SK-N-SH (cell line): ENCODE measurements at regions not wholly inside any gene's neighbourhood (a gene's known extent, or its start where the extent isn't known, plus 50 kb on each side); places are given as distances from the start of the nearest gene placed in this dataset.

Experiments
- CTCF ChIA-PET: fragments of 300-600, 350-600 bp; formaldehyde crosslinking; extraction: SDS; loops from one replicate; lab custom pipeline; 2021; lab: Yijun Ruan, JAX
- POLR2A ChIA-PET: fragments of 350-600 bp; sonication (Branson Sonifier 250); formaldehyde crosslinking; extraction: SDS; loops from one replicate; lab custom pipeline; 2020; ENCODE audit warnings: antibody characterized with exemption, inconsistent platforms; lab: Yijun Ruan, JAX
- DNase-seq: peaks from one replicate; pipeline ENCODE4 v3.0.0; 2012
- H2AFZ ChIP-seq: fragments of 200-600 bp; sonication (generic); 2 replicates; pipeline ENCODE4 v1.8.1; 2016; ENCODE audit warnings: antibody characterized with exemption, mild to moderate bottlenecking, low read depth
- H3F3A ChIP-seq: fragments of 200-600 bp; sonication (generic); replicated peaks from 2 replicates; pipeline ENCODE3; 2016; ENCODE audit warnings: antibody characterized with exemption, mild to moderate bottlenecking; ENCODE audit not compliant: insufficient read depth
- H3K27ac ChIP-seq, 2 experiments: fragments of 200-500 bp in 1 of 2; fragments of 200-600 bp in 1 of 2; sonication (Bioruptor generic) in 1 of 2; sonication (generic), shearing (Covaris generic) in 1 of 2; 2 replicates each; pipeline versions ENCODE4 v1.5.1 to v1.6.1; 2014 to 2016; ENCODE audit warnings: low read depth in 2 of 2, inconsistent platforms in 1 of 2, low read length in 1 of 2, mild to moderate bottlenecking in 1 of 2, mixed read lengths in 1 of 2
- H3K27me3 ChIP-seq: fragments of 200-600 bp; sonication (generic), shearing (Covaris generic); 2 replicates; pipeline ENCODE4 v1.6.1; 2016; ENCODE audit warnings: mixed run types; ENCODE audit not compliant: insufficient read depth
- H3K36me3 ChIP-seq, 2 experiments: fragments of 200-500 bp in 1 of 2; fragments of 200-600 bp in 1 of 2; sonication (Bioruptor generic) in 1 of 2; sonication (generic) in 1 of 2; replicated peaks in 1 of 2; 2 replicates each; pipeline versions ENCODE3 to v1.5.1; 2014 to 2016; ENCODE audit warnings: low read length in 1 of 2, mild to moderate bottlenecking in 1 of 2; ENCODE audit not compliant: insufficient read depth in 2 of 2, control insufficient read depth in 1 of 2
- H3K4me1 ChIP-seq, 2 experiments: fragments of 200-500 bp in 1 of 2; fragments of 200-600 bp in 1 of 2; sonication (Bioruptor generic) in 1 of 2; sonication (generic), shearing (Covaris generic) in 1 of 2; 2 replicates each; pipeline versions ENCODE4 v1.5.1 to v1.6.1; 2014 to 2016; ENCODE audit warnings: low read depth in 1 of 2, low read length in 1 of 2, mixed run types in 1 of 2; ENCODE audit not compliant: insufficient read depth in 2 of 2, control insufficient read depth in 1 of 2
- H3K4me2 ChIP-seq: fragments of 200-600 bp; sonication (generic), shearing (Covaris generic); 2 replicates; pipeline ENCODE4 v1.6.1; 2017; ENCODE audit warnings: mixed run types
- H3K4me3 ChIP-seq, 2 experiments: fragments of 200-500 bp in 1 of 2; fragments of 200-600 bp in 1 of 2; sonication (Bioruptor generic) in 1 of 2; sonication (generic), shearing (Covaris generic) in 1 of 2; 2 replicates each; pipeline versions ENCODE4 v1.5.1 to v1.8.1; 2014 to 2016; ENCODE audit warnings: low read depth in 2 of 2, inconsistent platforms in 1 of 2, low read length in 1 of 2, mild to moderate bottlenecking in 1 of 2, mixed read lengths in 1 of 2, moderate library complexity in 1 of 2
- H3K79me2 ChIP-seq: fragments of 200-600 bp; sonication (generic); 2 replicates; pipeline ENCODE4 v1.8.1; 2017; ENCODE audit warnings: mild to moderate bottlenecking; ENCODE audit not compliant: insufficient read depth
- H3K9ac ChIP-seq: fragments of 200-600 bp; sonication (generic); 2 replicates; pipeline ENCODE4 v1.6.1; 2017; ENCODE audit warnings: mixed run types
- H3K9me2 ChIP-seq: fragments of 200-600 bp; sonication (generic); 2 replicates; pipeline ENCODE4 v1.6.1; 2017; ENCODE audit warnings: mixed run types
- H3K9me3 ChIP-seq: fragments of 200-600 bp; sonication (generic); 2 replicates; pipeline ENCODE4 v1.6.1; 2017; ENCODE audit warnings: mixed run types, mild to moderate bottlenecking, moderate library complexity
- H4K20me1 ChIP-seq: fragments of 200-600 bp; sonication (generic); 2 replicates; pipeline ENCODE4 v1.6.1; 2017; ENCODE audit warnings: mild to moderate bottlenecking, mixed run types; ENCODE audit not compliant: insufficient read depth
- CHD2 ChIP-seq: fragments of 150-350 bp; IDR thresholded peaks from 2 replicates; pipeline ENCODE4 v1.6.1; 2018; ENCODE audit warnings: low read length; ENCODE audit not compliant: partially characterized antibody
- ELF1 ChIP-seq: IDR thresholded peaks from 2 replicates; pipeline ENCODE4 v1.4.0; 2012
- FOSL2 ChIP-seq: IDR thresholded peaks from 2 replicates; pipeline ENCODE4 v1.4.0; 2012; ENCODE audit warnings: low read depth, mild to moderate bottlenecking, moderate library complexity, borderline replicate concordance
- FOXJ3 ChIP-seq: sonication (generic); formaldehyde crosslinking; IDR thresholded peaks from 2 replicates; pipeline ENCODE4 v1.5.1; 2020; ENCODE audit warnings: mild to moderate bottlenecking, missing genetic modification reagents
- FOXM1 ChIP-seq: IDR thresholded peaks from 2 replicates; pipeline ENCODE4 v1.4.0; 2012; ENCODE audit warnings: low read depth, mild to moderate bottlenecking
- GABPA ChIP-seq: IDR thresholded peaks from 2 replicates; pipeline ENCODE4 v1.4.0; 2012; ENCODE audit warnings: low read depth, mild to moderate bottlenecking
- GATA2 ChIP-seq: sonication (generic); formaldehyde crosslinking; IDR thresholded peaks from 2 replicates; pipeline ENCODE4 v1.5.0; 2020; ENCODE audit warnings: mild to moderate bottlenecking, missing genetic modification reagents
- MAX ChIP-seq: IDR thresholded peaks from 2 replicates; pipeline ENCODE4 v1.4.0; 2012; ENCODE audit warnings: low read depth
- NRF1 ChIP-seq: IDR thresholded peaks from 2 replicates; pipeline ENCODE4 v1.6.1; 2012; ENCODE audit warnings: low read depth, mild to moderate bottlenecking, low read length
- RAD21 ChIP-seq: IDR thresholded peaks from 2 replicates; pipeline ENCODE4 v1.6.1; 2012; ENCODE audit warnings: mild to moderate bottlenecking, low read length
- RCOR1 ChIP-seq: fragments of 150-350 bp; IDR thresholded peaks from 2 replicates; pipeline ENCODE4 v1.6.1; 2017; ENCODE audit warnings: antibody characterized with exemption, low read length
- RFX5 ChIP-seq: IDR thresholded peaks from 2 replicates; pipeline ENCODE4 v1.6.1; 2012; ENCODE audit warnings: mild to moderate bottlenecking, improper control_type of control experiment, low read length
- RXRA ChIP-seq: IDR thresholded peaks from 2 replicates; pipeline ENCODE4 v1.4.0; 2012; ENCODE audit warnings: low read depth, mild to moderate bottlenecking, borderline replicate concordance
- SMC3 ChIP-seq: IDR thresholded peaks from 2 replicates; pipeline ENCODE4 v1.6.1; 2012; ENCODE audit warnings: low read depth, low read length, improper control_type of control experiment
- TCF12 ChIP-seq: IDR thresholded peaks from 2 replicates; pipeline ENCODE4 v1.4.0; 2012
- TEAD4 ChIP-seq: IDR thresholded peaks from 2 replicates; pipeline ENCODE4 v1.4.0; 2012; ENCODE audit warnings: mild to moderate bottlenecking, borderline replicate concordance; ENCODE audit not compliant: insufficient read depth
- WGBS: methylation state at CpG from one replicate; pipeline ENCODE4 v1.1.6; 2017; ENCODE audit warnings: low lambda C conversion rate; 5-methylcytosine and 5-hydroxymethylcytosine counted together
- TF ChIP-seq, protein P1 (sequence below): fragments of 200-600 bp; sonication (generic); IDR thresholded peaks from 2 replicates; pipeline ENCODE4 v1.6.1; 2017; ENCODE audit warnings: antibody characterized with exemption, mild to moderate bottlenecking, moderate library complexity
- TF ChIP-seq, protein P2 (sequence below): fragments of 150-350 bp; IDR thresholded peaks from 2 replicates; pipeline ENCODE4 v1.6.1; 2016; ENCODE audit warnings: mild to moderate bottlenecking, low read depth, low read length

DNA sequence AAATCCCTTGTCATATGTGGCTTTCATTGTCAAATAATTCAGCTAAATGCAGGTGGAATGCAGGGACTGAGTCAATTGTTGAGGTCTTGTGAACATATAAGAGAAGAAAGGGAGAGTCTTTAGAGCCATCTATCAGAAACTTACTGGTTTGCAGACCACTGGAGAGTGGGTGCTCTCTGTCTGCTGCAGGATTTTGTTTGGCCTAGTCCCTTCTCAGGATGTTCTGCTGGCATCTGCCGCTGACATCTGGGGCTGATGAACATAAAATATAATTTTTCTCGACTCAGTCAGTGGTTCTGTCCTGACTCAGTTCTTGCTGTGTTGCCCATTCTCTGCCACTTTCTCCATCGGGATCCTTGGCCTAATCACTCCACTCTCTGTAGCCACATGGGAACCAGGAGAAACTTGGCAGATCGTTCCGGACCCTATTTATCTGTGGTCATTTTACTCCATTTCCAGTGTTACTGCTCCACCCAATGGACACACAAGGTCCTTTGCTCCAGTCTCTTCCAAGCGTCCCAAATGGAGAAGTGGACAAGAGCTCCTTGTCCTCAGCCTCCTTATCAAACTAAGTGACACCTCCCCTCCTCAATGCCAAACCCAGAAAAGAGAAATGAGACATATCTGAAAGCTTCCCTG is 436.2 kb downstream of the FAT4 start:
- H3K4me1 ChIP-seq, result no peaks in the 10 kb centered on the region
- no peak overlapping the region for H2AFZ ChIP-seq
- DNase-seq, result peak; percentile 29
- CTCF ChIA-PET, result interaction anchor here (0.6 to 1.9 kb wide), 6 partner anchors 10 to 445 kb away, joined by 3 to 10 read pairs (median 4); no protein-coding TSS in a partner anchor
- TF ChIP-seq RFX5, result no peak
- TF ChIP-seq GATA2 (CRISPR knock-in tag), result no peak
- TF ChIP-seq FOSL2, result no peak
- TF ChIP-seq, protein P1, sequence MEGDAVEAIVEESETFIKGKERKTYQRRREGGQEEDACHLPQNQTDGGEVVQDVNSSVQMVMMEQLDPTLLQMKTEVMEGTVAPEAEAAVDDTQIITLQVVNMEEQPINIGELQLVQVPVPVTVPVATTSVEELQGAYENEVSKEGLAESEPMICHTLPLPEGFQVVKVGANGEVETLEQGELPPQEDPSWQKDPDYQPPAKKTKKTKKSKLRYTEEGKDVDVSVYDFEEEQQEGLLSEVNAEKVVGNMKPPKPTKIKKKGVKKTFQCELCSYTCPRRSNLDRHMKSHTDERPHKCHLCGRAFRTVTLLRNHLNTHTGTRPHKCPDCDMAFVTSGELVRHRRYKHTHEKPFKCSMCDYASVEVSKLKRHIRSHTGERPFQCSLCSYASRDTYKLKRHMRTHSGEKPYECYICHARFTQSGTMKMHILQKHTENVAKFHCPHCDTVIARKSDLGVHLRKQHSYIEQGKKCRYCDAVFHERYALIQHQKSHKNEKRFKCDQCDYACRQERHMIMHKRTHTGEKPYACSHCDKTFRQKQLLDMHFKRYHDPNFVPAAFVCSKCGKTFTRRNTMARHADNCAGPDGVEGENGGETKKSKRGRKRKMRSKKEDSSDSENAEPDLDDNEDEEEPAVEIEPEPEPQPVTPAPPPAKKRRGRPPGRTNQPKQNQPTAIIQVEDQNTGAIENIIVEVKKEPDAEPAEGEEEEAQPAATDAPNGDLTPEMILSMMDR, result peak; percentile 45
- TF ChIP-seq TEAD4, result no peak
- no peak for TF ChIP-seq FOXM1
- TF ChIP-seq, protein P2, sequence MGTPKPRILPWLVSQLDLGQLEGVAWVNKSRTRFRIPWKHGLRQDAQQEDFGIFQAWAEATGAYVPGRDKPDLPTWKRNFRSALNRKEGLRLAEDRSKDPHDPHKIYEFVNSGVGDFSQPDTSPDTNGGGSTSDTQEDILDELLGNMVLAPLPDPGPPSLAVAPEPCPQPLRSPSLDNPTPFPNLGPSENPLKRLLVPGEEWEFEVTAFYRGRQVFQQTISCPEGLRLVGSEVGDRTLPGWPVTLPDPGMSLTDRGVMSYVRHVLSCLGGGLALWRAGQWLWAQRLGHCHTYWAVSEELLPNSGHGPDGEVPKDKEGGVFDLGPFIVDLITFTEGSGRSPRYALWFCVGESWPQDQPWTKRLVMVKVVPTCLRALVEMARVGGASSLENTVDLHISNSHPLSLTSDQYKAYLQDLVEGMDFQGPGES, result no peak
- TF ChIP-seq SMC3, result peak; percentile 33
- no peak for TF ChIP-seq MAX
- TF ChIP-seq GABPA, result no peak
- no peak for TF ChIP-seq CHD2
- TF ChIP-seq NRF1, result no peak
- no peak for TF ChIP-seq TCF12
- no peak for TF ChIP-seq RCOR1
- no peak for TF ChIP-seq FOXJ3
- no peak for TF ChIP-seq RXRA
- no peak for TF ChIP-seq ELF1
- peak; percentile 68 for TF ChIP-seq RAD21
- TF ChIP-seq, all 33 proteins: peak for 3
- no peaks in the 10 kb centered on the region for H4K20me1 ChIP-seq
- no peaks in the 10 kb centered on the region for H3K9me3 ChIP-seq
- WGBS, result 69% methylated on average over 6 of the region's 6 CpGs
- H3K4me3 ChIP-seq, result no peak overlapping the region
- no peak overlapping the region for H3K27ac ChIP-seq
- H3K36me3 ChIP-seq, result peaks cover 0 to 3% of the 10 kb centered on the region in 2 experiments
- H3F3A ChIP-seq, result peaks cover 3% of the 10 kb centered on the region
- POLR2A ChIA-PET, result no interaction called here
- no peaks in the 10 kb centered on the region for H3K27me3 ChIP-seq
- H3K4me2 ChIP-seq, result no peak overlapping the region
- no peaks in the 10 kb centered on the region for H3K9me2 ChIP-seq
- no peaks in the 10 kb centered on the region for H3K79me2 ChIP-seq
- no peak overlapping the region for H3K9ac ChIP-seq
